BLaER1 (cell line): ENCODE measurements at regions not wholly inside any gene's neighbourhood (a gene's known extent, or its start where the extent isn't known, plus 50 kb on each side); places are given as distances from the start of the nearest gene placed in this dataset.
A peak's percentile ranks its signal among the peaks of the same experiment; 100 is the strongest.

Source experiments
- H3K27ac ChIP-seq: shearing (Covaris generic); formaldehyde crosslinking; 2 replicates; pipeline ENCODE4 v1.8.1; 2022
- H3K27me3 ChIP-seq: shearing (Covaris generic); formaldehyde crosslinking; 2 replicates; pipeline ENCODE4 v1.8.1; 2022
- H3K36me3 ChIP-seq: shearing (Covaris generic); formaldehyde crosslinking; 2 replicates; pipeline ENCODE4 v1.8.1; 2022
- H3K4me1 ChIP-seq: shearing (Covaris generic); formaldehyde crosslinking; 2 replicates; pipeline ENCODE4 v1.8.1; 2022
- H3K4me2 ChIP-seq: shearing (Covaris generic); formaldehyde crosslinking; 2 replicates; pipeline ENCODE4 v1.8.1; 2022
- H3K4me3 ChIP-seq: shearing (Covaris generic); formaldehyde crosslinking; 2 replicates; pipeline ENCODE4 v1.8.1; 2022
- H3K9ac ChIP-seq: shearing (Covaris generic); formaldehyde crosslinking; 2 replicates; pipeline ENCODE4 v1.8.1; 2022
- H3K9me3 ChIP-seq: shearing (Covaris generic); formaldehyde crosslinking; 2 replicates; pipeline ENCODE4 v1.8.1; 2022
- H4K20me1 ChIP-seq: shearing (Covaris generic); formaldehyde crosslinking; 2 replicates; pipeline ENCODE4 v1.8.1; 2022
- Cebpa-rat ChIP-seq: shearing (Covaris generic); IDR thresholded peaks from 2 replicates; pipeline ENCODE4 v1.8.1; 2022

DNA sequence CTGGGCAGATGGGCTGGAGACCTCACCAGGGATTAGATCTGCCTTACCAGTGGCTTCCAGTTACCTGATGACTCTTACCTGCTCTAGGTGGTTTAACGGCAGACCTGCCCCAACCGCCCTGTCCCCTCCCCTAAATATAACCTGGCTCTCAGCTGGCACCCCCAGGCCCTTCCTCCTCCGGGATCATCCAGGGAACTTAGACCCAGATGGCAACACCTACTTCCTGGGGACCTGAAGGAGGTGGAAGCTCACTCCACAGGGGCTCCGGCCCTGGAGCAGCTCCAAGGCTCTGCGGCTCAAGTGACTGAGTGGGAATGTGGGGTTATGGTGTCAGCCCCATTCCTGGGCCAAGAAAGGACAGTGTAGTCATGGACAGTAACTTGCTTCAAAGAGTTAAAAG, 130.4 kb downstream of the OLFM1 start:
- H3K4me3 ChIP-seq = no peak overlapping the region
- H3K9me3 ChIP-seq = peaks cover 3% of the 10 kb centered on the region
- H4K20me1 ChIP-seq = no peaks in the 10 kb centered on the region
- H3K27ac ChIP-seq = no peak overlapping the region
- H3K27me3 ChIP-seq = no peaks in the 10 kb centered on the region
- H3K36me3 ChIP-seq = no peaks in the 10 kb centered on the region
- peak overlapping the region; percentile 74 for H3K4me2 ChIP-seq
- peaks cover 96% of the 10 kb centered on the region for H3K4me1 ChIP-seq
- no peak for TF ChIP-seq Cebpa-rat
- no peak overlapping the region for H3K9ac ChIP-seq

DNA sequence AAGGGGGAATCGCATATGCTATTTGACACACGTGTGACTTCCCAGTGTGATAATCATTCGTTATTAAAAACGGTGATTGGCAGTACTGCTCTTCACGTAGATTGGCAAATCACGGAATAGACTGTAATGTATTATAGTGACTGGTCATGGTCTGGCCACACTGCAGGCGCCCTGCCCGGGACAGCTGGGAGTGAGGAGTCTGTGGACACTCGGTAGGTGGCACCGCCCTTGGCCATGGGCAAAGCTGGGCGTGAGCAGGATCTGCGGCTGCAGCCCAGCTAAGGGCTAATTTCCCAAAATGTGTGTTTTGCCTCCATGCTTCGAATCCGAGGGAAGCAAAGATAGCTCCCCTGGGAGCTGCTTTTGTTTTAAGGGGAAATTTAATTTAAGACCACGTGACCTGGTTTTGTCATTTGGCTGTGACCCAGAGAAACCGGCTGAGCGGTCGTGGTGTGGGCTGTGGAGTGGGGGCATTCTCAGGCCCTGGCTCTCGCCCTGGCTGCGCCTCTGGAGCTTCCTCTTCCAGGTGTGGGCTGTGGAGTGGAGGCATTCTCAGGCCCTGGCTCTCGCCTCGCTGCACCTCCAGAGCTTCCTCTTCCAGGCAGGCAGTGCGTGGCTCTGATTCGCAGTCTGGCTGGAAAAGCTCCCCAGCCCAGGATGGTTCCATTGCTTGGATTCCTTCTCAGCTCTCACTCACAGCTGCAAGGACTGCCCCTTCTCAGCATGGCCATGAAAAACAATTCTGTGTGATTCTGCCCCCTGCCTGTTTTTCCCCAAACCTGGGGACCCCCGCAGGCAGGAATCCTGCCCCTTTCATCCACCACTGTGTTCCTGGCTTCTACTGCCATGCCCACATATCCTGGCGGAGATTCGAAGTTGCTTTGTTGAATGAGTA, 131.1 kb downstream of the OLFM1 start:
- Histone ChIP-seq H3K4me1 (peaks cover 99% of the 10 kb centered on the region), H4K20me1 (no peaks in the 10 kb centered on the region), H3K4me2 (peak overlapping the region; percentile 74), H3K27ac (0 out of 2 replicates have a peak overlapping the region, but pooled peaks have one; percentile 35), H3K9me3 (no peaks in the 10 kb centered on the region), H3K36me3 (no peaks in the 10 kb centered on the region), H3K27me3 (no peaks in the 10 kb centered on the region), H3K4me3 (no peak overlapping the region), H3K9ac (0 out of 2 replicates have a peak overlapping the region, but pooled peaks have one; percentile 1)
- no peak for TF ChIP-seq Cebpa-rat

DNA sequence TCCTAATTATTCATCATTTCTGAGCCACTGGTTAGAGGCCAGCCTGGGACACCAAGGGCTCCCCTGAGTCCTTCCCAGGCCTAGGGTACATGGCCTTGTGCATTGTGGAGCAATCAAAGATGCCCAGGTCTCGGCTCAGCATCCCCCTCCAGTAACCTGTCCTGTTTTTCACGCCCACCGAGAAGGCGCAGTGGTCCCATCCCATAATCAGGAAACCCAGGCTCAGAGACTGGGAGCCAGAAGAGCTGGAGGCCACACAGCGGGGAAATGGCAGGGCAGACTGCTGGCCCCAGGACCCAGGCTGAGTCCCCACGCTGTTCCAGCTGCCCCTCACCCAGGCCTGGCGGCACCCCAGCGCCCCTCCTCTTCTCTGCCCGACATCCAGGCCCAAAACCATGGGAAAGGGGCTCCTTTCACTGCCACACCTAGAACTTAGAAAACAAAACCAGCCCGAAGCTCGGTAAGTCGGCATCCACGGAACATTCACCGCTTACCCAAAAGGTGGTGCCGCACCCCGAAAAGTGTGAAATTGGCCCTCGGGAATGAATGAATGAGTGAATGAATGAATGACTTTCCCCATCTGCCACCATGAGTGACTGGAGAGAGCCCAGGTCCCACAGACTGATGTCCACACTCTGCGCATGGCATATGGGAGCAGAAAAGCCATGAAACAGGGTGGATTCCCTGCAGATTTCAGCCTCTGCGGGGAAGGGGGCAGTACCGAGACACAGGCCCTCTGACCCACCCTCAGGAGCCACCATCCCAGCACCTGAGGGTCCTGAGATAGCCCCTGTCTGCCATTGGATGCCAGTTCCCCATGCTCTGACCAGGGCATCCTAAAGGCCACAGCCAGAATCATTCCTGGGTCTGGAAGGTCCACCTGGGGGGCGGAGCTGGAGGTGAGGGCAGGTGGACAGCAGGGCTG, 132.5 kb downstream of the OLFM1 start:
- Histone ChIP-seq H3K9ac (no peak overlapping the region), H3K4me3 (no peak overlapping the region), H4K20me1 (no peaks in the 10 kb centered on the region), H3K4me2 (peak overlapping the region; percentile 74), H3K27me3 (no peaks in the 10 kb centered on the region), H3K9me3 (no peaks in the 10 kb centered on the region), H3K4me1 (peaks cover 99% of the 10 kb centered on the region), H3K36me3 (no peaks in the 10 kb centered on the region), H3K27ac (no peak overlapping the region)
- TF ChIP-seq Cebpa-rat = no peak

DNA sequence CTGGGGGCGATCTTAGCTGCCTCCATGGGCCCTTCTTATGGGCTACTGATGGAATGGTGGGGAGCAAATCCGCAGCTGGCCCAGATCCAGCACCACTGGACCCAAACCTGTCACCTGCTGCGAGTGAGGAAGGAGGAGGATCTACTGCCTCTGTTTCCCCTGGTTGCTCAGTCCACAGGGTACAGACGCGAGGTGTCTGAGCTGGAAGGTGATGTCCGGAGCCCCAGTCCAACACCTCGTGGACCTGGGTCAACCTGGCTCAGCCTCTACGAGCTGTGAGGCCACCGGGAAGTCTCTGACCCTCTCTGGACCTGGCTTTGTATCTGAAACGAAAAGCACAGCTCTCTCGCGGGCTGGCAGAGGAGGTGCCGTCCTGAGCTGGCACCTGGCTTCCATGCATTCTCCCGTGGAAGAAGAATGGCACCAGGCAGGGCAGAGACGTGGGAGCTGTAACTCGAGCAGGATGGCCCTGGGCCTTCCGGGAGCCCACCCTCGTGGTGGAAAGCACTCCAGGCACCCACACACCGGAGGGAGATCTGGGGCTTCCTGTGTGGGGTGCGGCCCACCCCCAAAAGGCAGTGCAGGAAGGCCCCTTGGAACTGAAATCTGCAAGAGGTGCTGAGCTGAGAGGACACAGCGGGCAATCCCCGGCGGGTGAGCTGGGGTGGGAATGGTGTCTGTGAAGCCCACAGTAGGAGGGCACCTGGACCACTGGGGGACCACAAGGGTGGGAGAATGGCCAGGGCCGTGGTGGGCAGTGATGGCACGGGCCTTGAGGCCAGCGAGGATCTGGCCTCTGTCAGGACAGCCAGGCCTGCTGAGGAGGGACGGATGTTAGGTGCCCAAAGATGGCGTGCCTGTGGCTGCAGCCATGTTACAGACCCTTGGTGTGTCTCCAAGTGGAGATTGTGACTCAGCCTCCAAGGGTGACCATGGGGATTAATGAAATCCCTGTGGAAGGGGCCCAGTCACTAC, 133.4 kb downstream of the OLFM1 start:
- no peak overlapping the region for H3K4me3 ChIP-seq

DNA sequence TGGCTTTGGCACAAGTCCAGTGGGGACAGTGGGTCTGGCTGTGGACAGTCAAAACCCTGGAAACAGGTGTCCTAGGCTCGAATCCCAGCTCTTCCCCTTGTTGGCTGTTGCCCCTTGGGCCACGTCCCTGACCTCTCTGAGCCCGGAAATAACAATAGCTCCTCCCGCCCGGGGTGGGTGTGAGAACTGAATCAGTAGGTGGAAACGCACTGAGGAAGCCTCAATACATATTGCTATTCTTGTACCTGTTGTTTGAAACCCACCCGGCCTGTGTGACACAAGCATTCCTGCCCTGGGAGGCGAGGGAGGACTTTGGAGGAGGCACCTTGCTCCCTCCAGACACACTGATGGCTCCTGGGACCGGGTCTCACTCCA, 134.1 kb downstream of the OLFM1 start:
- Histone ChIP-seq H3K4me2 (peak overlapping the region; percentile 93), H3K9me3 (no peaks in the 10 kb centered on the region), H3K36me3 (no peaks in the 10 kb centered on the region), H4K20me1 (no peaks in the 10 kb centered on the region), H3K4me1 (peaks cover 90% of the 10 kb centered on the region), H3K4me3 (no peak overlapping the region), H3K9ac (peak overlapping the region; percentile 11; the same call in 1 of the 2 replicates), H3K27ac (peak overlapping the region; percentile 60; the same call in 1 of the 2 replicates), H3K27me3 (no peaks in the 10 kb centered on the region)
- TF ChIP-seq Cebpa-rat = no peak

More for the DNA sequence above, 133.4 kb downstream of the OLFM1 start:
- H3K9ac ChIP-seq = peak overlapping the region; percentile 11; the same call in 1 of the 2 replicates
- H3K9me3 ChIP-seq = no peaks in the 10 kb centered on the region
- no peaks in the 10 kb centered on the region for H3K36me3 ChIP-seq
- no peak for TF ChIP-seq Cebpa-rat
- no peaks in the 10 kb centered on the region for H4K20me1 ChIP-seq
- peaks cover 97% of the 10 kb centered on the region for H3K4me1 ChIP-seq
- H3K27ac ChIP-seq = peak overlapping the region; percentile 60; the same call in 1 of the 2 replicates
- H3K4me2 ChIP-seq = peak overlapping the region; percentile 93
- H3K27me3 ChIP-seq = no peaks in the 10 kb centered on the region

DNA sequence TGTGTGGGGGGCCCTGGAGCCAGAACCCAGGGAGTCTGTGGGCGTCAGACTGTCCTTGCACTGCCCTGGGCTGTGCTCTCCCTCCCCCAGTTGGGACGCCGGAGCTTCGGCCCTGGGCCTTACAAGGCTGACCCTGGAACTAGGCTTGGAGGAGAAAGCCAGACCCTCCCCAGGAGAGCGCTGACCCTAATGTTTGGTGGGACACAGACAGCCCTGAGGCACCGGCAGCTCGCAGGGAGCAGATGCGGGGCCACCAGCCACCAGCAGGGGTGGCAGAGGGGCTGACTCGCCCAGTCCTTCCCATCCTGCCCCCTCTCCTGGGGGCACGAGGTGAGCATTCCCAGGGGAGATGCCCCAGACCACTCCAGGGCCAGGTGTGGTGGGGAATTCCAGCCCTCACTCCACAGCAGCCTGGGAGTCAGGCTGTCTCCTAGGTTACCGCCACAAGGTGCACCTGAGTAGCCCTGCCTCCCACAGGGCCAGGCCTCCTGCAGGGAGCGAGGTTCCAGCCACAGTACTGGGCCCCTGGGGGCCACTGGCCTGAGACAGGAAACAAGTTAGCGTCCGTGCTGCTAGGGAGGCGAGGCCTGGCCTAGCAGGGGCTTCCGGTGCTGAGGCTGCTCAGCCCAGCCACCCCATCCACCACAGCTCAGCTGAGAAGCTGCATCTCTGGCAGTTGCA, 134.6 kb downstream of the OLFM1 start:
- Histone ChIP-seq H3K9me3 (no peaks in the 10 kb centered on the region), H3K36me3 (no peaks in the 10 kb centered on the region), H3K4me3 (no peak overlapping the region), H3K27ac (peak overlapping the region; percentile 60), H4K20me1 (no peaks in the 10 kb centered on the region), H3K27me3 (no peaks in the 10 kb centered on the region), H3K4me2 (peak overlapping the region; percentile 93), H3K4me1 (peaks cover 85% of the 10 kb centered on the region), H3K9ac (peak overlapping the region; percentile 54)
- TF ChIP-seq Cebpa-rat = no peak

DNA sequence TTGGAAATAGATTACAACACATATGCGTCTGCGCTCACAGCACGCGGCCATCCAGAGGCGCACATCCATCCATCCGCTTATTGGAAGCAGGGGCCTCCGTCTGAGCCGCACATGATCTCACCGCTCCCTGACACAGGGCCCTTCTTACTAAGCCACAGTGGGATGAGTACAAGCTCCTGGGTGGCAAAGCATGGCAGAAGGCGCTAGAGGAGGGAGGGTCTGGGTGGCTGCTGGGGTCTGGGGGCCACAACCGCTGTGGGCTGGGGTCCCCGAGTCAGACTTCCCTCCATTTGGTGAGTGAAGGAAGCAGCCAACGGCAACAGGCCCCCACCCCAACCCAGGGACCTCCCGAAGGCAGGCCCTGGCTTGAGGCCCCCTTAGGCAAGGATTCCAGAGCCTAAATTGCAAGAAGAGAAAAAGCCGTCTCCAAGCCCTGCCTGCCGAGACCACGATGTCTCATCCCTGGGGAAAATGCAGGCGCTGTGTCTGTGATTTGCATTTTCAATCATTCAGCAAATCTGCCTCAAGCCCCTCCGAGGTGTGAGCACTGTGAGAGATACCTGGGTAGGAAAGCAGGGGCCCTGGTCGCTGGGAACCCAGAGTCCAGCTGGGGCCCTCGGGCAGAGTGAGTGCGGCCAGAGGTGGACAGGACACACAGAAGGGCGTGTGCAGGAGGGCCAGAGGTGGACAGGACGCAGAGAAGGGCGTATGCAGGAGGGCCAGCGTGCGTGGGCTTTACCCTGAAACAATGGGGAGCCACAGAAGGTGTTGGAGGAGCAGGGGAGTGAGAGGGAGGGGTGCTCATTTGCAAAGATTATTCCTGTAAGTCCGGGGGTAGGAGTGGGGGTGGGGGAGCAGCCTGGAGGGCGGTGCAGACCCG, 135.7 kb downstream of the OLFM1 start:
- peak overlapping the region; percentile 13; the same call in 1 of the 2 replicates for H3K4me3 ChIP-seq

DNA sequence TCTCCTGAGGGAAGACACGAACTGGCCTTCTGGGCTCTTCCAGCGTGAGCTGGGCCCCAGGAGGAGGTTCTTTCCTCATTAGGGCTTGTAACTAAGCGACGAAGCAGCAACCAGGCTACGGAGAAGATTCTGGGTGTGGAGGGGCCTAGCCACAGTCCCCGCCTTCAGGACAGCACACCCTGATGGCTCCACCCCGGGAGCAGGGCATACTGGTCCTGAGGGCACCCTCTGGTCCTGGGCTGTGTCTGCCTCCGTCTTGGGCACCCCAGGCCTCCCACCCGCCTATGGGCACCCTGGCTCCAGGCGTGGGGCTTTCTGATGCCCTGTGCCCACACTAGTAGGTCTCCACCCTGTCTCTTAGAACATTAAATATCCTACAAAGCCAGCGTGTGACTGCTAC, 136.4 kb downstream of the OLFM1 start:
- no peak for TF ChIP-seq Cebpa-rat
- Histone ChIP-seq H3K27ac (peak overlapping the region; percentile 48; the same call in 1 of the 2 replicates), H3K9me3 (no peaks in the 10 kb centered on the region), H3K27me3 (no peaks in the 10 kb centered on the region), H3K4me1 (peaks cover 78% of the 10 kb centered on the region), H3K4me2 (peak overlapping the region; percentile 93), H4K20me1 (no peaks in the 10 kb centered on the region), H3K9ac (no peak overlapping the region), H3K36me3 (no peaks in the 10 kb centered on the region), H3K4me3 (no peak overlapping the region)

More for the DNA sequence above, 135.7 kb downstream of the OLFM1 start:
- Histone ChIP-seq H4K20me1 (no peaks in the 10 kb centered on the region), H3K9ac (peak overlapping the region; percentile 54), H3K4me1 (peaks cover 84% of the 10 kb centered on the region), H3K27ac (peak overlapping the region; percentile 60), H3K36me3 (no peaks in the 10 kb centered on the region), H3K4me2 (peak overlapping the region; percentile 93), H3K9me3 (no peaks in the 10 kb centered on the region), H3K27me3 (no peaks in the 10 kb centered on the region)
- TF ChIP-seq Cebpa-rat = no peak
